Limb (tissue), 2 donors: ENCODE measurements at regions not wholly inside any gene's neighbourhood (a gene's known extent, or its start where the extent isn't known, plus 50 kb on each side); places are given as distances from the start of the nearest gene placed in this dataset.

Source experiments
- DNase-seq, 2 donors: peaks; one replicate each; pipeline ENCODE4 v3.0.0-alpha.2; 2016; ENCODE audit errors: extremely low spot score in 2 of 2

- no peak for DNase-seq
Observed at GRCh38 chr2:83574614-83575013, 884.5 kb downstream of the SUCLG1 start.

DNA sequence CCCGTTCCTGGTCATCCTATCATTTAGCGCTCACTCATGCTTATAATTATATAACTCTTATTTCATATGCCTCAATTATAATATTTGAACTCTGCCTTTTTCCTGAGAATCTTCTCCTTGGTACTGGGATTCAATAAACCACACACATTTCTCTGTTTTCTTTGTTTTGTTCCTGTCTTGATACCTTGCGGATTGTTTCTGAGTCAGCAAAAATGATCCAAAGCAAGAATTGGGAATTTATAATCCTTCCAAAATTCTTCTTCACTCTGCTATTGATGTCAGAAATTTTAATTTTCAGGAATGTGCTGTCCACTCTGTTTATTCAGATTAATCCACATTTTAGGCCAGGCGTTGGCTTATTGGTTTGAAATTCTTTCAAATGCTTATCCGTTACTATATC is 886.0 kb downstream of the SUCLG1 start:
- no peak for DNase-seq

GRCh38 chr2:83572400-83572799 is 886.7 kb downstream of the SUCLG1 start:
- no peak for DNase-seq

GRCh38 chr2:83567551-83567950 is 891.5 kb downstream of the SUCLG1 start:
- no peak for DNase-seq

GRCh38 chr2:83565626-83566025 is 893.5 kb downstream of the SUCLG1 start:
- no peak for DNase-seq

GRCh38 chr2:83565181-83565580 is 893.9 kb downstream of the SUCLG1 start:
- peak in 1 of 2 donors; percentile 3 for DNase-seq

GRCh38 chr2:83561592-83561991 is 897.5 kb downstream of the SUCLG1 start:
- DNase-seq = no peak

DNA sequence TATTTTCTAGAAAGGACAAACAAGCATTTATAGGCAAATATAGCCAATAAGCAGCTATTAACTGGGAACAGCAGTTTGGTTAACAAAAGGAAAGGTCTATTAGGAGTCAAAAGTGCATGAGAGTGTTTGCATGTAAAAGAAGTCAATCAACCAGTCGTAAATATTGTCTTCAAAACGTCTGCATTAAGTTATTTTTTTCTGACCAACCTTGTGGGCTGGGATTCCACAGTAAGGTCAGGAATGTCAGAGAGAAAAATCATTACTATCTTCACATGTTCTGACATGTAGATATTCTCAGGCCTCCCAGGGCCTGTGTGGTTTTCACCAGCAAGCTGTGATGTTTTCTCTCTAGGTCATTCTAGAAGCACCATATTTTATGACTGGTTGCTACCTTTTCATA is 922.5 kb downstream of the SUCLG1 start:
- no peak for DNase-seq

DNA sequence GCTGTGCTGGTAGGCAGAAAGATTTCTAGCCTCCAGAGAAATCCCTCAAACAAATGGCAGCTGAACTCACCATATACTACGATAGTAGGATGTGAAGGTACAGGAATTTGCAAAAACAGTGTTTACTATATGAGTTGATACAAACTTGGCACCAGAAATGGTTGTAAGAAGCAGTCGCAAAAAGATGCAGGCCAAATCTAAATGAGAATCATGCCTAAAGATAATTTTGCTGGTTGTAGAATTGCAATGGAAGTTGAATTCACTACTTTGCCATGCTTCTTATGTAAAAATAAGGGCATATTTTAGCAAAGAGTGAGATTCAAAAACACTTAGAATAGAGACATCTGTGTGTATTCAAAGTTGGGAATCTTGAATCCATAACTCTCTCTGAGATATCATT is 924.7 kb downstream of the SUCLG1 start:
- DNase-seq = no peak

DNA sequence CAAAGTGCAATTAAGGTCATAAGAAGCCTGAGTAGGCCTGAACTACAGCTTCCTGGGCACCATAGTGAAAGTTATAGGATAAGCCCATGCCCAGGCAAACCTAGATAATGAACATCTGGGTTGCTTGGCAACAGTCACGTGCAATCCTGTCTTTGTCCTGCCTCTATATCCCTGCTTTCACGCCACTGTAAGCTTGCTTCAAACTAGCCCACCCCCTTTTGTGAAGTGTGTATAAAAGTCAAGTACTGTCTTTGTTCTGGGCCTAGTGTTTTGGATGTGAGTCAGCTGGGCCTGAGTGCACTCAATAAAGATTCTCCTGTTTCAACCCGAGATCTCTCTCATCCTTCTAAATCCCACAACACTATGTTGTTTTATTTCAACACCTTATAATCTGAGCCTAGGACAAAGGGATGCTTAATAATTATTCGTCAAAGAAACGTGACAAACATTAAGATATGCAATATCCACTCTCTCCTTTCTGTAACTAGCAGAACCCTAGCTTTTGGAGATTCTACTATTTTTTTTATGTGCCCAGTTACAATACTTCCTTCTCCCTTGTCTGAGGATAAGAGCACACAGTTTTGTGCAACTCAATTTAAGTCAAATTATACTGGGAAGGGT is 927.8 kb downstream of the SUCLG1 start:
- no peak for DNase-seq

DNA sequence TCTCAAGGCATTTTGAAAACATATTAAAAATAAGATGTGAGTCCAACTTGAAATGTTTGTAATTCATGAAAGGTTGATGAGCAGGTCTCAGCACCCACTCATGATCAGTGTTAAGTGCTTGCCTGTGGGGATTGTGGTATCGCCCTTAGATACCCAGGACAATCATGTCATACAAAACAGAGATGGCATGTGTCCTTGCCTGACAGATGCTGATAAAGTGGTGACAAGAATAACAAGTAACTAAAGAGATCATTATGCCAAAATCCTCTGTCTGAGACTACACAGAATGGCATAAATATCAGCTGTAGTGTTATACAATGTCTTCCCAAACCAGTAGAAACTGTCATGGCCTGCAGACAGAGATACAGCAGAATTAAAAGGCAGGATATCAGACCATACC is 930.3 kb downstream of the SUCLG1 start:
- no peak for DNase-seq

- DNase-seq = no peak
Observed at GRCh38 chr2:83522891-83523493, 936.1 kb downstream of the SUCLG1 start.

- DNase-seq = no peak
Observed at GRCh38 chr2:83517727-83518368, 941.2 kb downstream of the SUCLG1 start.

DNA sequence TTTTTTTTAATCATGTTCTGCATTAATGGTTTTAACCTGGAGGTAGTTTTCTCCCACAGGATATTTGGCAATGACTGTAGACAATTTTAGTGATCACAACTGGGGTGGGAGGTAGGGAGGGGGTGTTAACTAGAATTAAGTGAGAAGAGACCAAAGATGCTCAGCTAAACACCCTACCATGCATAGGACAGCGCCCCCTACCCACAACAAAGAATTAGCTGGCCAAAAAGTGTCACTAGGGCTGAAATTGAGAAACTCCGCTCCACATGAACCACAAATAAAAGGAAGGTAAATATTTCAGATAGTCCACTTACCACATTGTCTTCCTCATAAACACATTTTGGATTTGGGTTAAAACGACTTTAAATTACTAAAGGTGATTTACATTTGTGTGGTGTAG is 942.6 kb downstream of the SUCLG1 start:
- no peak for DNase-seq

DNA sequence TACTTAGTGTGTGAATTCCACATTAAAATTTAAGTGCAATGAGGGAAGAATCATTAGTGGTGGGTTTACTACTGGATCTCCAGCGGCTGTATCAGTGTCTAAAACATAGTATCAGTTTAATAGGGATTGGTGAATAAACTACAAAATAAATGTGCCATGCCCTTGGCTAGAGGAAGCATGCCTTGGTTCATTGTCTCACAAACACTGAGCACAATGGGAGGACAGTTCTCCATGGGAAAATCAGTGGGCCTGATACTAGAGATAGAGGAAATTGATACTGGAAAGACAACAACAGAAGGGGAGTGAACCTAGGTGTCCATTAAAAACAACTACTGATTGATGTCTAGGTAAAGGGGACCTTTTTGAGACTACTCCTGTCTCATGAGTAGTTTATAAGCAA is 971.6 kb downstream of the SUCLG1 start:
- DNase-seq = no peak

DNA sequence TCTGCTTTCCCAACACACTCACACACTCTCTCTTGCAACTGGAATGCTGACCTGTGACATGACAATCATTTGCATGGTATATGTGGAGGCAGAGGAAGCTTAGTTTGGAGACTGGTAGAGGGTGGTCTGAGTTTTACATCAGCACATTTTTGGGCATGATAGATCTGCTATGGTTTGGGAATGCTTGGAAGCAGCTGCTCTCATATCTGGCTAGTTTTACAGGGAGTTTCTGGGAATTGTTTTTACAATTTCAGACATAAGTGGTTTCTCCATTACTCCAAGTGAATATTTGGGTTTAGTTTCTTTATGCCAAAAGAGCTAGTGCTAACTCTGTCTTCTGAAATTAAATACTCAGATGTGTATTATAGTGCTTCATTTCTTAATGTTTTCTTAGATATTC is 977.6 kb downstream of the SUCLG1 start:
- DNase-seq = peak in 1 of 2 donors; percentile 24

- no peak for DNase-seq
Observed at GRCh38 chr2:83478037-83478436, 981.0 kb downstream of the SUCLG1 start.

DNA sequence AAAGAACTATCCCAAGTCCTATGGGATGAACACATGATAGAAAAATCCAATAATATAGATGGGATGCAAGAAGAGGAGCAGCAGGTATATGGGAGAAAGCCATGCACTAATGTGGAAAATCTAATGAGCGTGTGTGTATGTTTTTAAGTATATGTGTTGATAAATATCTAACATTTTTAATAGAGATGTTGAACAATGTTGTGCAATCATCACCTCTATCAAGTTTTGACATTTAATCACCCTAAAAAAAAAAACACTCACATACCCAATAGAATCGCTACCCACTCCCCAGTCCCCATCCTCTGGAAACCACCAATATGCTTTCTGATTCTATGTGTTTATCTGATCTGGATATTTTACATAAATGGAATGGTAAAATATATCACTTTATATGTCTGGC is 983.7 kb downstream of the SUCLG1 start:
- DNase-seq = no peak

GRCh38 chr2:83471655-83472054 is 987.4 kb downstream of the SUCLG1 start:
- DNase-seq = no peak

GRCh38 chr2:83470928-83471327 is 988.2 kb downstream of the SUCLG1 start:
- no peak for DNase-seq

DNA sequence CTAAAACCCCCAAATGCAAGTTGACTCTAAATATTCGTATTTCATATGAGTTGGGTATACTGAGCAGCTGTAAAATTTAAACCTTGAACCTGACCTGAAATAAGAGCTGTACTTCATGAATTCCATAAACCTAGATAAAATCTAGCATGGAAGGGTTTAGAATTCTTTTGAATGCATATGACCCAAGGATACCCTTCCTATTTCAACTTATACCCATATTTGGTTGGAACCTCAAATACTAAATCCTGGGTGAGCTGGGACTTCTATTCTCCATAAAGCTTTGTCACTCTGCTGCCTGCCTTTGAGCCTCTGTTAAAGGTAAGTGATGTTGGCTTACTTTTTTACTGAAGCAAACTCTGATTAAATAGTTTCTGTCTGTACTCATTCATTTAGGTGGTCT is 994.6 kb downstream of the SUCLG1 start:
- DNase-seq = no peak

DNA sequence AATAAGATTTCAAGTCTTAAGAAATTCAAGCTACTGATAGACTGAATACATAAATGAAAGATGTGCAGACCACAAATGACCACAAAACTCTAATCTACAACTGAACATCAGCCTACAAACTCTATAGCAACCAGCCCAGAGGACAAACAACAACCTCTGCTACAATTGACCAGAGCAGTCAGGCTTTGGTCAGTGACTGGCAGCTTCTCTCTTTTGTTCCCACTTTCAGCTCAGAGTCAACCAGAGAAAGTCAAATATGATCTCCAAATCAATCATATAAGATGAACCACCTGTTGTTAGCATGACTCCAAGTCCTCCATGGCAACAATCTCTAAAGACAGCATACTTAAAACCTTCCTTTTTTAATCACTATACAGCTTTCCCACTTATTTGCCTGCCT is 996.2 kb downstream of the SUCLG1 start:
- DNase-seq = no peak

- DNase-seq = no peak
Observed at GRCh38 chr2:83461135-83461534, 997.9 kb downstream of the SUCLG1 start.
